ENCODE measurements at regions not wholly inside any gene's neighbourhood (a gene's known extent, or its start where the extent isn't known, plus 50 kb on each side); places are given as distances from the start of the nearest gene placed in this dataset.

DNA sequence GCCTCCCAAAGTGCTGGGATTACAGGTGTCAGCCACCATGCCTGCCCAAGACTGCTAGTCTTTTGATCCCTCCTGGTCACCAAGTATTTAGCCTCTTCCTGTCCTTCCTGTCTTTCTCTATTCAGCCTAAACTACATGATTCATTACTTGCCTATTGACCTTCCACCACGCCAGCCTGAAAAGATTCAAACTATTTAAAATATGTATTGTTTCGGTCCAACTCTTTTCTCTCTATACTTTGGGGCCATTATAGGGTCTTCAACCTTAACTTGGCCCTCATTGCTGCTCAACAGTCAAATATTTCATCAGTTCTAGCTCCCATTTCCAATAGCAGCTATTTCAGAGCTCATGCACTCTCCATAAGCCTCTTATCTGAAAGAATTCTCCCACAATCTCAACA lies 153.0 kb downstream of the TNFSF18 start:
- Histone ChIP-seq H3T11ph (ENCODE audit: low read length) (no peak overlapping the region), H3K23ac (ENCODE audit: insufficient read length, low read depth, low read length) (no peak overlapping the region), H3K9ac (ENCODE audit: extremely low read depth, insufficient read length, low read length) (no peak overlapping the region), H3K27me3 (ENCODE audit: insufficient read depth, low read length) (no peaks in the 10 kb centered on the region), H2BK20ac (ENCODE audit: low read depth, low read length, poor library complexity, severe bottlenecking) (no peak overlapping the region), H3K27ac (ENCODE audit: insufficient read length, low read depth, low read length) (no peak overlapping the region), H2AFZ (ENCODE audit: low read length) (no peak overlapping the region), H4K20me1 (ENCODE audit: control insufficient read depth, insufficient read depth, insufficient read length) (no peaks in the 10 kb centered on the region), H3K23me2 (ENCODE audit: insufficient read length, low read depth, low read length, poor library complexity, severe bottlenecking) (no peaks in the 10 kb centered on the region), H2BK12ac (ENCODE audit: insufficient read length, low read depth, low read length) (no peak overlapping the region), H3K9me3 (ENCODE audit: control insufficient read depth, low read depth, low read length) (no peaks in the 10 kb centered on the region), H3K4me1 (ENCODE audit: insufficient read depth, low read length) (no peaks in the 10 kb centered on the region), H2BK5ac (ENCODE audit: insufficient read length, low read length) (no peak overlapping the region), H3K4ac (ENCODE audit: low read depth, low read length) (no peak overlapping the region), H2BK15ac (ENCODE audit: low read depth, low read length) (no peak overlapping the region), H3K18ac (ENCODE audit: insufficient read length, low read depth, low read length) (no peak overlapping the region), H3K4me2 (ENCODE audit: insufficient read depth, insufficient read length, low read length) (no peak overlapping the region), H3K79me1 (ENCODE audit: insufficient read depth, low read depth, low read length, poor library complexity, severe bottlenecking) (no peaks in the 10 kb centered on the region), H4K5ac (ENCODE audit: insufficient read length, low read depth, low read length) (no peak overlapping the region), H2BK120ac (ENCODE audit: low read depth, low read length, poor library complexity, severe bottlenecking) (no peak overlapping the region), H4K91ac (ENCODE audit: insufficient read length, low read depth, low read length) (no peak overlapping the region), H3K14ac (ENCODE audit: insufficient read depth, low read length) (no peak overlapping the region), H2AK5ac (ENCODE audit: insufficient read length, low read length) (no peak overlapping the region), H4K8ac (replicated peaks; ENCODE audit: insufficient read length, low read depth, low read length) (no peak overlapping the region), H3K56ac (ENCODE audit: insufficient read length, low read depth, low read length) (no peak overlapping the region), H3K79me2 (ENCODE audit: insufficient read depth, low read length) (no peaks in the 10 kb centered on the region)
- DNase-seq = no peak
- Mint-ChIP-seq H3K4me1 (peaks cover 5 to 7% of the 10 kb centered on the region in 2 experiments; a peak in 3 of 4 replicates), H3K4me3 (no peak overlapping the region), H3K9me3 (no peaks in the 10 kb centered on the region), H3K27me3 (ENCODE audit: low read depth) (no peaks in the 10 kb centered on the region), H3K36me3 (ENCODE audit: insufficient read depth in 1 of 3, low read depth in 3 of 3) (no peaks in the 10 kb centered on the region), H3K27ac (no peak overlapping the region)
- TF ChIP-seq, protein P1, sequence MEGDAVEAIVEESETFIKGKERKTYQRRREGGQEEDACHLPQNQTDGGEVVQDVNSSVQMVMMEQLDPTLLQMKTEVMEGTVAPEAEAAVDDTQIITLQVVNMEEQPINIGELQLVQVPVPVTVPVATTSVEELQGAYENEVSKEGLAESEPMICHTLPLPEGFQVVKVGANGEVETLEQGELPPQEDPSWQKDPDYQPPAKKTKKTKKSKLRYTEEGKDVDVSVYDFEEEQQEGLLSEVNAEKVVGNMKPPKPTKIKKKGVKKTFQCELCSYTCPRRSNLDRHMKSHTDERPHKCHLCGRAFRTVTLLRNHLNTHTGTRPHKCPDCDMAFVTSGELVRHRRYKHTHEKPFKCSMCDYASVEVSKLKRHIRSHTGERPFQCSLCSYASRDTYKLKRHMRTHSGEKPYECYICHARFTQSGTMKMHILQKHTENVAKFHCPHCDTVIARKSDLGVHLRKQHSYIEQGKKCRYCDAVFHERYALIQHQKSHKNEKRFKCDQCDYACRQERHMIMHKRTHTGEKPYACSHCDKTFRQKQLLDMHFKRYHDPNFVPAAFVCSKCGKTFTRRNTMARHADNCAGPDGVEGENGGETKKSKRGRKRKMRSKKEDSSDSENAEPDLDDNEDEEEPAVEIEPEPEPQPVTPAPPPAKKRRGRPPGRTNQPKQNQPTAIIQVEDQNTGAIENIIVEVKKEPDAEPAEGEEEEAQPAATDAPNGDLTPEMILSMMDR (conservative IDR thresholded peaks at IDR 0.05) = no peak
- no CpG with 5 or more reads among the region's 2 CpGs for WGBS (ENCODE audit: extremely low coverage, insufficient read length, low lambda C conversion rate)

Measured in H9 (cell line).